Smooth muscle cell (in vitro differentiated cells): ENCODE measurements at regions not wholly inside any gene's neighbourhood (a gene's known extent, or its start where the extent isn't known, plus 50 kb on each side); places are given as distances from the start of the nearest gene placed in this dataset.

ENCODE experiments used
- DNase-seq: peaks from one replicate; lab custom pipeline; 2025; ENCODE audit not compliant: unreplicated experiment; lab: John Stamatoyannopoulos, UW
- H2AFZ ChIP-seq: fragments of 200-600 bp; sonication (generic); 2 replicates; pipeline ENCODE4 v1.6.0; 2016; ENCODE audit warnings: antibody characterized with exemption, low read depth, mild to moderate bottlenecking
- H3F3A ChIP-seq: fragments of 200-600 bp; sonication (generic); 2 replicates; pipeline ENCODE4 v1.6.0; 2017; ENCODE audit warnings: antibody characterized with exemption, low read depth
- H3K27ac ChIP-seq: fragments of 200-600 bp; sonication (generic); 2 replicates; pipeline ENCODE4 v1.5.1; 2016; ENCODE audit warnings: low read depth, mild to moderate bottlenecking
- H3K27me3 ChIP-seq: fragments of 200-600 bp; sonication (generic); 2 replicates; pipeline ENCODE4 v1.6.1; 2016; ENCODE audit warnings: low read depth, mild to moderate bottlenecking
- H3K36me3 ChIP-seq: fragments of 200-600 bp; sonication (generic); 2 replicates; pipeline ENCODE4 v1.5.1; 2016; ENCODE audit warnings: low read depth
- H3K4me1 ChIP-seq: fragments of 200-600 bp; sonication (generic); 2 replicates; pipeline ENCODE4 v1.5.1; 2016; ENCODE audit warnings: low read depth
- H3K4me2 ChIP-seq: fragments of 200-600 bp; sonication (generic); 2 replicates; pipeline ENCODE4 v1.6.0; 2016; ENCODE audit warnings: mild to moderate bottlenecking
- H3K4me3 ChIP-seq: fragments of 200-600 bp; sonication (generic); 2 replicates; pipeline ENCODE4 v1.5.1; 2016; ENCODE audit warnings: mild to moderate bottlenecking
- H3K79me2 ChIP-seq: fragments of 200-600 bp; sonication (generic); 2 replicates; pipeline ENCODE4 v1.6.0; 2016; ENCODE audit warnings: low read depth, mild to moderate bottlenecking
- H3K9ac ChIP-seq: fragments of 200-600 bp; sonication (generic); 2 replicates; pipeline ENCODE4 v1.6.0; 2016; ENCODE audit warnings: low read depth
- H3K9me3 ChIP-seq: fragments of 200-600 bp; sonication (generic); replicated peaks from 2 replicates; pipeline ENCODE4 v1.5.1; 2016; ENCODE audit warnings: low read depth
- H4K20me1 ChIP-seq: fragments of 200-600 bp; sonication (generic); 2 replicates; pipeline ENCODE4 v1.6.0; 2016; ENCODE audit warnings: low read depth
- WGBS: methylation state at CpG from one replicate; pipeline ENCODE4 v1.1.7; 2016; ENCODE audit warnings: low lambda C conversion rate; 5-methylcytosine and 5-hydroxymethylcytosine counted together
- TF ChIP-seq, protein P1 (sequence below): fragments of 200-600 bp; sonication (generic); IDR thresholded peaks from 2 replicates; pipeline ENCODE4 v1.5.1; 2017; ENCODE audit warnings: borderline replicate concordance, mild to moderate bottlenecking, antibody characterized with exemption; ENCODE audit not compliant: insufficient read depth, poor library complexity, severe bottlenecking

DNA sequence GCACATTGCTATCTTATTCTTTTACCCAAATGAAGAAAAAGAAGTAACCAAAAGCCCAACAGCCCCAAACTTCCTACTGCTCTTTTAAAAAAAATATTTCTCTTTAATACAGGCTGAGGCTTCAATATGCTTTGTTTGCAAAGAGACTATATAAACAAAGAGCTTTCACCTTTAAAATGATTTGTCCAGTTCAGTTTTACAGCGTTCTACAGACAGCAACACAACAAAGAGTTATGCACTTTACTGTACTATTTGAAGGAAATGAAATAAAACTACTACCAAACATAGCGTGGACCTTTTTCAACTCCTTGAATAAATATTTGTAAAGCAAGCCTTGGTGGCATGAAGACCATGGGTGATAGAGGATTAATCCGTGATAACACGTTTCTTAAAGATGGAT lies 151.2 kb downstream of the FGF9 start:
- TF ChIP-seq, protein P1, sequence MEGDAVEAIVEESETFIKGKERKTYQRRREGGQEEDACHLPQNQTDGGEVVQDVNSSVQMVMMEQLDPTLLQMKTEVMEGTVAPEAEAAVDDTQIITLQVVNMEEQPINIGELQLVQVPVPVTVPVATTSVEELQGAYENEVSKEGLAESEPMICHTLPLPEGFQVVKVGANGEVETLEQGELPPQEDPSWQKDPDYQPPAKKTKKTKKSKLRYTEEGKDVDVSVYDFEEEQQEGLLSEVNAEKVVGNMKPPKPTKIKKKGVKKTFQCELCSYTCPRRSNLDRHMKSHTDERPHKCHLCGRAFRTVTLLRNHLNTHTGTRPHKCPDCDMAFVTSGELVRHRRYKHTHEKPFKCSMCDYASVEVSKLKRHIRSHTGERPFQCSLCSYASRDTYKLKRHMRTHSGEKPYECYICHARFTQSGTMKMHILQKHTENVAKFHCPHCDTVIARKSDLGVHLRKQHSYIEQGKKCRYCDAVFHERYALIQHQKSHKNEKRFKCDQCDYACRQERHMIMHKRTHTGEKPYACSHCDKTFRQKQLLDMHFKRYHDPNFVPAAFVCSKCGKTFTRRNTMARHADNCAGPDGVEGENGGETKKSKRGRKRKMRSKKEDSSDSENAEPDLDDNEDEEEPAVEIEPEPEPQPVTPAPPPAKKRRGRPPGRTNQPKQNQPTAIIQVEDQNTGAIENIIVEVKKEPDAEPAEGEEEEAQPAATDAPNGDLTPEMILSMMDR, result no peak
- 91% methylated on average over 4 of the region's 4 CpGs for WGBS
- H3K9me3 ChIP-seq, result no peaks in the 10 kb centered on the region
- no peaks in the 10 kb centered on the region for H3F3A ChIP-seq
- no peaks in the 10 kb centered on the region for H3K79me2 ChIP-seq
- no peaks in the 10 kb centered on the region for H4K20me1 ChIP-seq
- no peak overlapping the region for H3K4me3 ChIP-seq
- no peak overlapping the region for H3K27ac ChIP-seq
- no peaks in the 10 kb centered on the region for H3K4me1 ChIP-seq
- H2AFZ ChIP-seq, result no peak overlapping the region
- H3K36me3 ChIP-seq, result no peaks in the 10 kb centered on the region
- H3K27me3 ChIP-seq, result no peaks in the 10 kb centered on the region
- no peak overlapping the region for H3K9ac ChIP-seq
- no peak for DNase-seq
- H3K4me2 ChIP-seq, result no peak overlapping the region

DNA sequence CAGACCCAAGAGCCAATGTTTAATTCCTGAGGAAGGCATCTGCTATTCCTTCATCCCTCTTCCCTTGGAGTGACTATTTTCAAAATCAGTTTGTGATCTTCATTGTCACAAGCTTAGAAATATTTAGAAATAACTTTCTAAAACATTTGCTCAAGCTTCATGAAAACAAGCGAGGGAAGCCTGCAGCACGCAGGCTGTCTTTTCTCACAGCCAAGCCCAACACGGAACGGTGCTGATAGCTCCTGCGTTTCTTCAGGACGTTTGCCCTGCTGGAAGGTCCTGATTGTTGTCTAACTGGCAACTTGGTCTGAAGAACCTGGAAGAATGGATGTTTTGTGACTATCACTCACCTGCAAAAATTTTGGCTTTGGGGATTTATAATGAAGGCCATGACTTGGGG lies 152.5 kb downstream of the FGF9 start:
- Histone ChIP-seq H3K9ac (no peak overlapping the region), H3K27ac (no peak overlapping the region), H3K4me3 (no peak overlapping the region), H3K4me2 (no peak overlapping the region), H3K27me3 (no peaks in the 10 kb centered on the region), H4K20me1 (no peaks in the 10 kb centered on the region), H3K9me3 (no peaks in the 10 kb centered on the region), H3K36me3 (no peaks in the 10 kb centered on the region), H3K79me2 (no peaks in the 10 kb centered on the region), H3F3A (no peaks in the 10 kb centered on the region), H2AFZ (no peak overlapping the region), H3K4me1 (no peaks in the 10 kb centered on the region)
- no peak for DNase-seq
- TF ChIP-seq, protein P1, result no peak
- 91% methylated on average over 6 of the region's 6 CpGs for WGBS

DNA sequence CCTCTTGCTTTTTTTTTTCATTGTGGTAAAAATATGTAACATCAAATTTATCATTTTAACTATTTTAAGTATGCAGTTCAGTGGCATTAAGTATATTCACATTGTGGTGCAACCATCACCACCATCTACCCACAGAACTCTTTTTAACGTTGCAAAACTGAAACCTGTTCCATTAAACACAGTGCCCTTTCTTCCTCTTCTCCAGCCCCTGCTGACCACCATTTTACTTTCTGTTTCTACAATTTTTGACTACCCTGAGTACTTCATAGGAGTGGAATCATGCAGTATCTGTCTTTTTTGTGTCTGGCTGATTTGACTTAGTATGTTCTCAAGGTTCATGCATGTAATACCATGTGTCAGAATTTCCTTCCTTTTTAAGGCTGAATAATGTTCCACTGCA lies 153.1 kb downstream of the FGF9 start:
- TF ChIP-seq, protein P1, result no peak
- no peak for DNase-seq
- no peak overlapping the region for H3K27ac ChIP-seq

DNA sequence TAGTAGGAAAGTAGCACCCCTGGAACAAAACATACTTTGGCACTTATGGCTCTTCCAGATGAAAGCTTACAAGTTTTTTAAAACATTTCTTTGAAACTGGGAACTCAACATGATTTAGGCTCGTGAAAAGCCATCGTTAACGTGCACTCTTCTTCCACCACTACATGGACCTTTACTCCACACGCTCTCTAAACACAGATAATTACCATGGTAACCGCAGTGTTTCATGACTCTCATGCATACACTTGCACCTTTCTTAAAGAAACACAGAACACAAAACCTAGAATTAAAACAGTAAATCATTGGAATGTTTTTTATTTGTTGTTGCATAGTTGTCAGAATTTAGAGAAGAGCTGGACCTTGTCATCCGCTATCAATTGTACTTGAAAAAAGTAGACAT lies 154.3 kb downstream of the FGF9 start:
- H2AFZ ChIP-seq, result no peak overlapping the region
- no peak overlapping the region for H3K4me2 ChIP-seq
- H4K20me1 ChIP-seq, result no peaks in the 10 kb centered on the region
- H3F3A ChIP-seq, result no peaks in the 10 kb centered on the region
- no peaks in the 10 kb centered on the region for H3K79me2 ChIP-seq
- H3K9ac ChIP-seq, result no peak overlapping the region
- TF ChIP-seq, protein P1, result no peak
- 53% methylated on average over 6 of the region's 6 CpGs for WGBS
- H3K27me3 ChIP-seq, result no peaks in the 10 kb centered on the region
- H3K9me3 ChIP-seq, result no peaks in the 10 kb centered on the region
- H3K36me3 ChIP-seq, result no peaks in the 10 kb centered on the region
- DNase-seq, result no peak
- H3K4me3 ChIP-seq, result no peak overlapping the region
- no peak overlapping the region for H3K27ac ChIP-seq
- H3K4me1 ChIP-seq, result no peaks in the 10 kb centered on the region

More for the DNA sequence above, 153.1 kb downstream of the FGF9 start:
- Histone ChIP-seq H2AFZ (no peak overlapping the region), H4K20me1 (no peaks in the 10 kb centered on the region), H3K4me2 (no peak overlapping the region), H3K36me3 (no peaks in the 10 kb centered on the region), H3K27me3 (no peaks in the 10 kb centered on the region), H3K4me3 (no peak overlapping the region), H3K79me2 (no peaks in the 10 kb centered on the region), H3K4me1 (no peaks in the 10 kb centered on the region), H3K9me3 (no peaks in the 10 kb centered on the region), H3F3A (no peaks in the 10 kb centered on the region), H3K9ac (no peak overlapping the region)
- WGBS, result 91% methylated on average over 1 of the region's 1 CpG
